WTC11 (cell line): ENCODE measurements at regions not wholly inside any gene's neighbourhood (a gene's known extent, or its start where the extent isn't known, plus 50 kb on each side); places are given as distances from the start of the nearest gene placed in this dataset.

Experiments
- CTCF ChIP-seq: fragments of 200-600 bp; IDR thresholded peaks from 2 replicates; pipeline ENCODE4 v1.8.0; 2022; ENCODE audit warnings: antibody characterized with exemption
- FOXP4 ChIP-seq: sonication (generic); formaldehyde crosslinking; IDR thresholded peaks from 2 replicates; pipeline ENCODE4 v1.8.0; 2022; ENCODE audit warnings: mild to moderate bottlenecking, missing genetic modification reagents
- MYBL2 ChIP-seq: sonication (generic); formaldehyde crosslinking; IDR thresholded peaks from 2 replicates; pipeline ENCODE4 v1.8.1; 2023; ENCODE audit warnings: mild to moderate bottlenecking, moderate library complexity, missing genetic modification reagents
- USF1 ChIP-seq: sonication (generic); formaldehyde crosslinking; IDR thresholded peaks from 2 replicates; pipeline ENCODE4 v1.8.0; 2022; ENCODE audit warnings: mild to moderate bottlenecking, missing genetic modification reagents
- ZNF396 ChIP-seq: fragments of 250-450 bp; sonication (Bioruptor Pico); IDR thresholded peaks from 2 replicates; pipeline ENCODE4 v1.8.0; 2021; ENCODE audit warnings: mild to moderate bottlenecking, moderate library complexity, borderline replicate concordance

GRCh38 chr19:31880283-31880682, 465.1 kb upstream of the ZNF507 start:
- TF ChIP-seq ZNF396 (CRISPR knock-in tag) (no peak), FOXP4 (no peak), CTCF (no peak), MYBL2 (CRISPR knock-in tag) (no peak), USF1 (CRISPR knock-in tag) (no peak)
